Peyer's patch (tissue), 4 donors: ENCODE measurements at regions not wholly inside any gene's neighbourhood (a gene's known extent, or its start where the extent isn't known, plus 50 kb on each side); places are given as distances from the start of the nearest gene placed in this dataset.

Experiments
- CTCF ChIP-seq, 6 experiments: fragments of 450-650 bp in 4 of 6; fragments of 200-600 bp in 2 of 6; sonication (generic) in 1 of 6; IDR thresholded peaks; one replicate each; pipeline ENCODE4 v1.5.1; 2017 to 2019; ENCODE audit warnings: antibody characterized with exemption in 6 of 6, mild to moderate bottlenecking in 3 of 6, moderate library complexity in 1 of 6
- POLR2A ChIP-seq, 2 donors: fragments of 450-650 bp; IDR thresholded peaks; one replicate each; pipeline ENCODE4 v1.5.1; 2017; ENCODE audit warnings: antibody characterized with exemption in 2 of 2, mild to moderate bottlenecking in 2 of 2, moderate library complexity in 2 of 2

DNA sequence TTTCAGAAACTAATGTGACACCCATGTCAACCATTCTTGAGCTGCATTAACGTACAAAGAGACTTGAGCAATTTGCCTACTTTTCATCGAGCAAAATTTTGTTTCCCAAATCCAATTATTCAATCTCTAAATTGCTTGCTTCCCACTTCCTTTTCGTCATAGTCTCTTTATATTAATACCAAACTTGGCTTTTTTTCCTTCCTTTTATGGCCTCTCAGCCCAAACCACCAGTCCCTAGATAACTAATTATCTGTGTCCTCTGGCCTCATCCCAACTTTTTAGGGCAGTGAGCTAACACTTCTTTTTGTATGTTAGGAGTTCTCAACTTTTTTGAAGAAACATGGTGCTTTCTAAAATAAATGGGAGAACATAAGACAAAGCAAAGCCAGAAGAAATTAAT, 155.5 kb upstream of the S1PR3 start:
- TF ChIP-seq CTCF (IDR thresholded peaks at IDR 0.05): no peak
- TF ChIP-seq POLR2A (IDR thresholded peaks at IDR 0.05): no peak
